ENCODE measurements at regions not wholly inside any gene's neighbourhood (a gene's known extent, or its start where the extent isn't known, plus 50 kb on each side); places are given as distances from the start of the nearest gene placed in this dataset.

- TF ChIP-seq CTCF (IDR thresholded peaks at IDR 0.05; ENCODE audit: low read length) (no peak), EZH2 (IDR thresholded peaks at IDR 0.05; ENCODE audit: borderline replicate concordance, low read length) (no peak)
- Histone ChIP-seq H3K9me2 (ENCODE audit: low read depth, low read length) (no peaks in the 10 kb centered on the region), H3K9me3 (ENCODE audit: low read length) (no peaks in the 10 kb centered on the region)
These were observed 90.5 kb upstream of the TTC34 start for GRCh38 chr1:2891923-2892448.

DNA sequence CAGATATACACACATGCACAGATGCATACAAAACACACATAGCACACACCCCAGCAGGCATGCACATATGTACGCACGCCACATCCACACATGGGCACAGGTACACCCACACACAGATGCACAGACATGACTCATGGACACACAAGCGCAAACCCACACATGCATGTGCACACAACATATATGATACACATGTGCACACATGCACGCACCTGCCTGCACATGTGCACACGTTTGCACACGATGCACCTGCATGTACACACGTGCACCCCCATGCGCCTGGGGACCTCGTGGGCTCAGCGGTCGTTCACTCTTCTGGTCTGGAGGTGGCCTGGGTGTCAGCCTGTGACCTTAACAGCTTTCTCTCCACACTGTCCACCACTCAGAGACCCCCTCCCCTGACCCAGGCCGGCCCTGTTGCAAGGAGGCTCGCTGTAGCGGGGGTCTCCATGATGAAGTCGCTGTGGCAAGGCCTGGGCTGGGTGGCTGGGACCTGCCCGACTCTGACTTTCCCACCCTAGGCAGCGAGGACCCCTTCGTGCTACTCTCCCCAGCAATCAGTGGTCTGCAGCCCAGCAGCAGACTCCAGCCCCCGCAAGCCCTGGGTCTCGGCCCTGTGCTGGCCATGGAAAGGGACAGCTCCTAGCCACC, 92.1 kb upstream of the TTC34 start:
- H3K36me3 ChIP-seq (ENCODE audit: insufficient read depth, low read length) = no peaks in the 10 kb centered on the region
- H3K79me2 ChIP-seq (ENCODE audit: insufficient read depth, low read length) = no peaks in the 10 kb centered on the region
- no peak overlapping the region for H3K4me3 ChIP-seq (ENCODE audit: low read depth, low read length, poor library complexity, severe bottlenecking)
- no peaks in the 10 kb centered on the region for H4K20me1 ChIP-seq (ENCODE audit: insufficient read depth, low read length)
- H3K9me3 ChIP-seq (ENCODE audit: low read length) = no peaks in the 10 kb centered on the region
- no peaks in the 10 kb centered on the region for H3K9me2 ChIP-seq (ENCODE audit: low read depth, low read length)
- TF ChIP-seq EZH2 (IDR thresholded peaks at IDR 0.05; ENCODE audit: borderline replicate concordance, low read length) (no peak), CTCF (IDR thresholded peaks at IDR 0.05; ENCODE audit: low read length) (no peak)
- no peaks in the 10 kb centered on the region; the same call in 1 of the 2 replicates for H3F3A ChIP-seq (ENCODE audit: insufficient read depth, low read length)
- no peak overlapping the region for H3K4me2 ChIP-seq (ENCODE audit: low read length)
- H3K27me3 ChIP-seq (ENCODE audit: insufficient read depth, low read length) = no peaks in the 10 kb centered on the region
- H2AFZ ChIP-seq (ENCODE audit: low read length) = no peak overlapping the region
- H3K27ac ChIP-seq (ENCODE audit: low read depth, low read length, poor library complexity, severe bottlenecking) = no peak overlapping the region
- no peaks in the 10 kb centered on the region for H3K4me1 ChIP-seq (ENCODE audit: insufficient read depth, low read length, severe bottlenecking)
- H3K9ac ChIP-seq (ENCODE audit: low read length) = no peak overlapping the region

More at GRCh38 chr1:2891923-2892448, 90.5 kb upstream of the TTC34 start:
- H3K4me3 ChIP-seq (ENCODE audit: low read depth, low read length, poor library complexity, severe bottlenecking) = no peak overlapping the region
- H2AFZ ChIP-seq (ENCODE audit: low read length) = no peak overlapping the region
- no peaks in the 10 kb centered on the region for H4K20me1 ChIP-seq (ENCODE audit: insufficient read depth, low read length)
- H3K27me3 ChIP-seq (ENCODE audit: insufficient read depth, low read length) = no peaks in the 10 kb centered on the region
- H3F3A ChIP-seq (ENCODE audit: insufficient read depth, low read length) = no peaks in the 10 kb centered on the region; the same call in 1 of the 2 replicates
- no peak overlapping the region for H3K4me2 ChIP-seq (ENCODE audit: low read length)
- H3K4me1 ChIP-seq (ENCODE audit: insufficient read depth, low read length, severe bottlenecking) = no peaks in the 10 kb centered on the region
- H3K36me3 ChIP-seq (ENCODE audit: insufficient read depth, low read length) = no peaks in the 10 kb centered on the region
- no peaks in the 10 kb centered on the region for H3K79me2 ChIP-seq (ENCODE audit: insufficient read depth, low read length)
- H3K9ac ChIP-seq (ENCODE audit: low read length) = no peak overlapping the region
- H3K27ac ChIP-seq (ENCODE audit: low read depth, low read length, poor library complexity, severe bottlenecking) = no peak overlapping the region

DNA sequence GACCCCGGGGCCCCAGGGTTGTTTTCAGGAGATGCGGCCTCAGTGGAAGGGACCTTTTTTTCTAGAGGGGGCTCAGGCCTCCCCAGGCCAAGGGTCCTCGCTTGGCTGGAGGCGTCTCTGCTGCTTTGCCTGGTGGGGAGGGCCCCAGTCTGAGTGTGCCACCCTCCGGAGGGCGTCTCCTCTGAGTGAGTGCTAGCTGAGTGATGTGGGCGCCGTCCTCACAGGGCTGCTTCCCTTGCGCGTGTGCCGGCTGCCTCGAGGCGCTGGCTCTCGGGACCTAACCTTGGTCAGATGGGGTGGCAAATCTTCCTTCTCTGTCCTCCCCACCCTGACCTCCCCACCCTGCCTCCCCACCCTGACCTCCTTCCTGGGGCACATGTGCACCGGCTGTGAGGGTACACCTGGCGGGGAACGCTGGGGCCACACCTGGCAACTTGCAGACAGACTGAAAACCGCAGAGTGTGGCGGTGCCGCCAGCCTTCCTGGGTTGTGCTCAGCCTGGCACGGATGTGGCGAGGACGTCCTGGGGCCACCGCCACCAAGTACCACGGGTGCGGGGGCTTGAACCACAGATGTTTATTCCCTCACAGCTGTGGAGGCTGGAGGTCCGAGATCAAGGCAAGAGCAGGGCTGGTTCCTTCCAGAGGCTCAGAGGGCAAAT, 93.0 kb upstream of the TTC34 start:
- no peaks in the 10 kb centered on the region for H4K20me1 ChIP-seq (ENCODE audit: insufficient read depth, low read length)
- H3K79me2 ChIP-seq (ENCODE audit: insufficient read depth, low read length) = no peaks in the 10 kb centered on the region
- H3K4me3 ChIP-seq (ENCODE audit: low read depth, low read length, poor library complexity, severe bottlenecking) = no peak overlapping the region
- no peak overlapping the region for H3K9ac ChIP-seq (ENCODE audit: low read length)
- H2AFZ ChIP-seq (ENCODE audit: low read length) = no peak overlapping the region
- H3K9me3 ChIP-seq (ENCODE audit: low read length) = no peaks in the 10 kb centered on the region
- no peaks in the 10 kb centered on the region for H3K9me2 ChIP-seq (ENCODE audit: low read depth, low read length)
- TF ChIP-seq CTCF (IDR thresholded peaks at IDR 0.05; ENCODE audit: low read length) = no peak
- TF ChIP-seq EZH2 (IDR thresholded peaks at IDR 0.05; ENCODE audit: borderline replicate concordance, low read length) = no peak
- no peaks in the 10 kb centered on the region; the same call in 1 of the 2 replicates for H3F3A ChIP-seq (ENCODE audit: insufficient read depth, low read length)
- H3K27ac ChIP-seq (ENCODE audit: low read depth, low read length, poor library complexity, severe bottlenecking) = no peak overlapping the region
- H3K36me3 ChIP-seq (ENCODE audit: insufficient read depth, low read length) = no peaks in the 10 kb centered on the region
- no peak overlapping the region for H3K4me2 ChIP-seq (ENCODE audit: low read length)
- H3K27me3 ChIP-seq (ENCODE audit: insufficient read depth, low read length) = no peaks in the 10 kb centered on the region
- no peaks in the 10 kb centered on the region for H3K4me1 ChIP-seq (ENCODE audit: insufficient read depth, low read length, severe bottlenecking)

Measured in OCI-LY1 (cell line).